Hepatocyte (in vitro differentiated cells): ENCODE measurements at regions not wholly inside any gene's neighbourhood (a gene's known extent, or its start where the extent isn't known, plus 50 kb on each side); places are given as distances from the start of the nearest gene placed in this dataset.

ENCODE experiments used
- DNase-seq: peaks from one replicate; pipeline ENCODE4 v3.0.0-alpha.2; 2016; ENCODE audit warnings: low spot score
- H2AFZ ChIP-seq: fragments of 200-600 bp; sonication (generic); 2 replicates; pipeline ENCODE4 v1.6.0; 2016; ENCODE audit warnings: antibody characterized with exemption, mild to moderate bottlenecking
- H3K27ac ChIP-seq: fragments of 200-600 bp; sonication (generic); 2 replicates; pipeline ENCODE4 v1.5.1; 2016; ENCODE audit warnings: mild to moderate bottlenecking
- H3K27me3 ChIP-seq: fragments of 200-600 bp; sonication (generic); 2 replicates; pipeline ENCODE4 v1.6.1; 2016
- H3K36me3 ChIP-seq: fragments of 200-600 bp; sonication (generic); replicated peaks from 2 replicates; pipeline ENCODE4 v1.5.1; 2016; ENCODE audit warnings: low read depth; ENCODE audit not compliant: insufficient read depth
- H3K4me1 ChIP-seq: fragments of 200-600 bp; sonication (generic); 2 replicates; pipeline ENCODE4 v1.5.1; 2016; ENCODE audit warnings: mild to moderate bottlenecking, moderate library complexity; ENCODE audit not compliant: insufficient read depth
- H3K4me2 ChIP-seq: fragments of 200-600 bp; sonication (generic); 2 replicates; pipeline ENCODE4 v1.6.0; 2016
- H3K4me3 ChIP-seq: fragments of 200-600 bp; sonication (generic); 2 replicates; pipeline ENCODE4 v1.5.1; 2016; ENCODE audit warnings: mild to moderate bottlenecking
- H3K79me2 ChIP-seq: fragments of 200-600 bp; sonication (generic); 2 replicates; pipeline ENCODE4 v1.6.0; 2017; ENCODE audit warnings: mild to moderate bottlenecking
- H3K9me2 ChIP-seq: fragments of 200-600 bp; sonication (generic); replicated peaks from 2 replicates; pipeline ENCODE4 v1.6.0; 2017; ENCODE audit warnings: mild to moderate bottlenecking; ENCODE audit not compliant: insufficient read depth
- H3K9me3 ChIP-seq: fragments of 200-600 bp; sonication (generic); 2 replicates; pipeline ENCODE4 v1.5.1; 2016; ENCODE audit warnings: low read depth, mild to moderate bottlenecking
- H4K20me1 ChIP-seq: fragments of 200-600 bp; sonication (generic); 2 replicates; pipeline ENCODE4 v1.6.0; 2016; ENCODE audit warnings: mild to moderate bottlenecking; ENCODE audit not compliant: insufficient read depth, poor library complexity, severe bottlenecking
- EZH2phosphoT487 ChIP-seq: fragments of 200-600 bp; sonication (generic); IDR thresholded peaks from one replicate; pipeline ENCODE4 v1.6.1; 2018; ENCODE audit warnings: antibody characterized with exemption, mild to moderate bottlenecking, low read depth, moderate library complexity; ENCODE audit not compliant: unreplicated experiment, severe bottlenecking
- WGBS: methylation state at CpG from one replicate; pipeline ENCODE4 v1.1.6; 2016; ENCODE audit warnings: low lambda C conversion rate; ENCODE audit errors: missing lambda C conversion rate; 5-methylcytosine and 5-hydroxymethylcytosine counted together
- TF ChIP-seq, protein P1 (sequence below): fragments of 200-600 bp; sonication (generic); IDR thresholded peaks from 2 replicates; pipeline ENCODE4 v1.5.1; 2016; ENCODE audit warnings: antibody characterized with exemption, mild to moderate bottlenecking; ENCODE audit not compliant: poor library complexity

DNA sequence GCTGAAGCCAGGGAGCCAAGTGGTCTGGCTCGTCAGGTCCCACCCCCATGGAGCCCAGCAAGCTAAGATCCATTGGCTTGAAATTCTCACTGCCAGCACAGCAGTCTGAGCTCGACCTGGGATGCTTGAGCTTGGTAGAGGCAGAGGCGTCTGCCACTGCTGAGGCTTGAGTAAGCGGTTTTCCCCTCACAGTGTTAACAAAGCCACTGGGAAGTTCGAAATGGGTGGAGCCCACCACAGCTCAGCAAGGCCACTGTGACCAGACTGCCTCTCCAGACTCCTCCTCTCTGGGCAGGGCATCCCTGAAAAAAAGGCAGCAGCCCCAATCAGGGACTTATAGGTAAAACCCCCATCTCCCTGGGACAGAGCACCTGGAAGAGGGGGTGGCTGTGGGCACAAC, 353.8 kb downstream of the NAP1L3 start:
- H4K20me1 ChIP-seq: no peaks in the 10 kb centered on the region
- TF ChIP-seq, protein P1, sequence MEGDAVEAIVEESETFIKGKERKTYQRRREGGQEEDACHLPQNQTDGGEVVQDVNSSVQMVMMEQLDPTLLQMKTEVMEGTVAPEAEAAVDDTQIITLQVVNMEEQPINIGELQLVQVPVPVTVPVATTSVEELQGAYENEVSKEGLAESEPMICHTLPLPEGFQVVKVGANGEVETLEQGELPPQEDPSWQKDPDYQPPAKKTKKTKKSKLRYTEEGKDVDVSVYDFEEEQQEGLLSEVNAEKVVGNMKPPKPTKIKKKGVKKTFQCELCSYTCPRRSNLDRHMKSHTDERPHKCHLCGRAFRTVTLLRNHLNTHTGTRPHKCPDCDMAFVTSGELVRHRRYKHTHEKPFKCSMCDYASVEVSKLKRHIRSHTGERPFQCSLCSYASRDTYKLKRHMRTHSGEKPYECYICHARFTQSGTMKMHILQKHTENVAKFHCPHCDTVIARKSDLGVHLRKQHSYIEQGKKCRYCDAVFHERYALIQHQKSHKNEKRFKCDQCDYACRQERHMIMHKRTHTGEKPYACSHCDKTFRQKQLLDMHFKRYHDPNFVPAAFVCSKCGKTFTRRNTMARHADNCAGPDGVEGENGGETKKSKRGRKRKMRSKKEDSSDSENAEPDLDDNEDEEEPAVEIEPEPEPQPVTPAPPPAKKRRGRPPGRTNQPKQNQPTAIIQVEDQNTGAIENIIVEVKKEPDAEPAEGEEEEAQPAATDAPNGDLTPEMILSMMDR: no peak
- TF ChIP-seq EZH2phosphoT487: no peak
- no peak overlapping the region for H2AFZ ChIP-seq
- no peaks in the 10 kb centered on the region for H3K4me1 ChIP-seq
- H3K36me3 ChIP-seq: no peaks in the 10 kb centered on the region
- 75% methylated on average over 5 of the region's 5 CpGs for WGBS
- H3K9me3 ChIP-seq: no peaks in the 10 kb centered on the region
- H3K27ac ChIP-seq: no peak overlapping the region
- no peaks in the 10 kb centered on the region for H3K79me2 ChIP-seq
- DNase-seq: no peak
- H3K4me3 ChIP-seq: no peak overlapping the region
- no peaks in the 10 kb centered on the region for H3K9me2 ChIP-seq
- no peak overlapping the region for H3K4me2 ChIP-seq
- no peaks in the 10 kb centered on the region for H3K27me3 ChIP-seq
